ENCODE measurements at regions not wholly inside any gene's neighbourhood (a gene's known extent, or its start where the extent isn't known, plus 50 kb on each side); places are given as distances from the start of the nearest gene placed in this dataset.

DNA sequence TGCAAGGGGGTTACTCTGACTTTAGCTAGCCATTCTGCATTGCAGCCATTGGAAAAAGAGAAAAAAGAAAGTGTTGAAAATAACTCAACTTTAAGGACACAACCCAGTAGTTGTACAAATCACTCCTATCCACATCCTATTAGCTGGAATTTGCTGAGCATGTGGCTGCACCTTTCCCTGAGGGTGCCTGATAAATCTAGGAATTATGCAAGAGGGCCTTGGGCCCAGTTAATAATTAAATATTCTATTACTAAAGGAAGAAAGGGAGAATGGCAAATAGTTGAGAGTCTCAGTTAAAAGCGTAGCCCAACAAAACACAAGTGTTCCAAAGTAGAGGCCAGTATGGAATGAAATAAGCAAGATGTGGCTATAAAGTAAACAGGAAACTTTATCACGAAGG, 200.9 kb upstream of the CNTNAP2 start:
- WGBS, 3 donors: 80% methylated on average over 2 of the region's 2 CpGs
- Histone ChIP-seq H3K27ac (no peak overlapping the region), H3K36me3 (ENCODE audit: insufficient read depth in 1 of 2, low read depth in 1 of 2) (no peaks in the 10 kb centered on the region), H3K4me3 (no peak overlapping the region), H3K4me1 (no peaks in the 10 kb centered on the region), H3K27me3 (ENCODE audit: insufficient read depth in 3 of 3, low read length in 2 of 3) (no peaks in the 10 kb centered on the region), H3K9me3 (peaks cover 6% of the 10 kb centered on the region)
- DNase-seq (no peak), ATAC-seq (no peak)
- intact Hi-C loops (cut with DNase I): no loop called here
- TF ChIP-seq, protein P1, sequence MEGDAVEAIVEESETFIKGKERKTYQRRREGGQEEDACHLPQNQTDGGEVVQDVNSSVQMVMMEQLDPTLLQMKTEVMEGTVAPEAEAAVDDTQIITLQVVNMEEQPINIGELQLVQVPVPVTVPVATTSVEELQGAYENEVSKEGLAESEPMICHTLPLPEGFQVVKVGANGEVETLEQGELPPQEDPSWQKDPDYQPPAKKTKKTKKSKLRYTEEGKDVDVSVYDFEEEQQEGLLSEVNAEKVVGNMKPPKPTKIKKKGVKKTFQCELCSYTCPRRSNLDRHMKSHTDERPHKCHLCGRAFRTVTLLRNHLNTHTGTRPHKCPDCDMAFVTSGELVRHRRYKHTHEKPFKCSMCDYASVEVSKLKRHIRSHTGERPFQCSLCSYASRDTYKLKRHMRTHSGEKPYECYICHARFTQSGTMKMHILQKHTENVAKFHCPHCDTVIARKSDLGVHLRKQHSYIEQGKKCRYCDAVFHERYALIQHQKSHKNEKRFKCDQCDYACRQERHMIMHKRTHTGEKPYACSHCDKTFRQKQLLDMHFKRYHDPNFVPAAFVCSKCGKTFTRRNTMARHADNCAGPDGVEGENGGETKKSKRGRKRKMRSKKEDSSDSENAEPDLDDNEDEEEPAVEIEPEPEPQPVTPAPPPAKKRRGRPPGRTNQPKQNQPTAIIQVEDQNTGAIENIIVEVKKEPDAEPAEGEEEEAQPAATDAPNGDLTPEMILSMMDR (IDR thresholded peaks at IDR 0.05): no peak

DNA sequence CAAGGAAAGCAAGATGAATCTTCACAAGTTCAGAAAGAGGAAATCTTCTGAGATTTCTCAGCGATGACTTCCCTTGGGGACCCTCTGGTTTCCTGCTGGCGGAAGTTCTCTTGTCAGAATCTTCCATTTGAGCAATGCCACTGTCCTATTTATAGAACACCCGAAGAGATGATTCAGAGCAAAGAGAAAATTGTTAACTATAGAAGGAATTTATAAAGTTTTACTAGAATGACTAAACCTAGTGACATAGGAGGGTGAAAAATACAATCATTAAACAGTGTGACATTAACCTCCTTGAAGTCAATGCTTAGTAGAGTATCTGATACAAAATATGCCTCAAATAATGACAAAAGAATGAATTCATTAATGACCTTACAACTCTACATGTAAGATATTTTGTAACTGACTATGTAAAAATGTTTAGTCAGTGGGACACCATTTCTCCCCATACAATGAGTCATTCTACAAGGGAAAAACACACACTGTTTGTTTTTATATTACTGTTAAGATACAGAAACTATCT, 206.5 kb upstream of the CNTNAP2 start:
- intact Hi-C loops (cut with DNase I): no loop called here
- DNase-seq: no peak

DNA sequence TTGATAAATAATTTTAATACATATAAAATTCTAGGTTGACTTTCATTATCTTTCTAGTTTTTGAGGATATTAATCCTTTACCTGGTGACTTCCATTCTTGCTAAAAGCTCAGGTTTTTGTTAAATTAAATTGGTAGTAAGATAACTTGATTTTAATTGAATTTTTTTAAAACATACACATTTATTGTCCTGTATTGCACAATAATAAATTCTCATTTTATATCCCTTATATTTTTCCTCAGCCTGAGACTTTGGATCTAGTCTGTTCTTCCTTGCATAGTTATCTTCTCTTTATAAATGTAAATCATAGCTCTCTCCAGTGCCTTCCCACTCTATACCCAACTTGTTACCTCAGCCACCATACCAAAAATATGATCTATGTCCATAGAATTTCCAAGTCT, 212.9 kb upstream of the CNTNAP2 start:
- no peak for ATAC-seq
- H3K9me3 ChIP-seq: no peaks in the 10 kb centered on the region

More for the DNA sequence above, 206.5 kb upstream of the CNTNAP2 start:
- TF ChIP-seq, protein P1 (IDR thresholded peaks at IDR 0.05): no peak
- ATAC-seq: no peak
- Histone ChIP-seq H3K36me3 (ENCODE audit: insufficient read depth in 1 of 2, low read depth in 1 of 2) (no peaks in the 10 kb centered on the region), H3K9me3 (no peaks in the 10 kb centered on the region), H3K4me1 (no peaks in the 10 kb centered on the region), H3K27me3 (ENCODE audit: insufficient read depth in 3 of 3, low read length in 2 of 3) (no peaks in the 10 kb centered on the region), H3K27ac (no peak overlapping the region), H3K4me3 (no peak overlapping the region)
- WGBS, 3 donors: 43 to 75% (median 60%) methylated on average over 3 of the region's 3 CpGs

DNA sequence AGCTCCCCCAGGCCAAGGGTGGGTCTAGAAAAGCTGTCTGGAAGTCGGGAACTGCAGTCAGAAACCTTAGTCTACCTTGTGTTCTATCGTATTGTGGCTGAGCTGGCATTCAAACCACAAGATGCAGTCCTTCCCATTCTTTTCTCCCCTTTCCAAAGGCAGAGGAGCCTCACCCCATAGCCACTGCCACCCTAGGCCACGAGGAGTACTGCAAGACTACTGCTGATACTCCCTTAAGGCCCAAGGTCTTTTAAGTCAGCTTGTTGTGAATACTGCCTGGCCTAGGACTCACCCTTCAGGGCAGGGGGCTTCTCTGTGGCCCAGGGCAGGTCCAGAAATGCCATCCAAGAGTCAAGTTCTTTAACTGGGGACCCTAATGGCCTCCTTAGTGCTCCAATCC, 214.5 kb upstream of the CNTNAP2 start:
- Histone ChIP-seq H3K36me3 (ENCODE audit: insufficient read depth in 1 of 2, low read depth in 1 of 2) (no peaks in the 10 kb centered on the region), H3K9me3 (no peaks in the 10 kb centered on the region), H3K27ac (no peak overlapping the region), H3K27me3 (ENCODE audit: insufficient read depth in 3 of 3, low read length in 2 of 3) (no peaks in the 10 kb centered on the region), H3K4me3 (no peak overlapping the region), H3K4me1 (no peaks in the 10 kb centered on the region)
- 54 to 70% (median 61%) methylated on average over 3 of the region's 3 CpGs for WGBS, 3 donors
- DNase-seq: no peak
- intact Hi-C loops (cut with DNase I): no loop called here
- no peak for ATAC-seq
- TF ChIP-seq, protein P1 (IDR thresholded peaks at IDR 0.05): no peak

More for the DNA sequence above, 212.9 kb upstream of the CNTNAP2 start:
- Histone ChIP-seq H3K27me3 (ENCODE audit: insufficient read depth in 3 of 3, low read length in 2 of 3) (no peaks in the 10 kb centered on the region), H3K27ac (no peak overlapping the region), H3K4me3 (no peak overlapping the region), H3K4me1 (no peaks in the 10 kb centered on the region), H3K36me3 (ENCODE audit: insufficient read depth in 1 of 2, low read depth in 1 of 2) (no peaks in the 10 kb centered on the region)
- DNase-seq: no peak
- TF ChIP-seq, protein P1 (IDR thresholded peaks at IDR 0.05): no peak
- intact Hi-C loops (cut with DNase I): no loop called here

GRCh38 chr7:145899938-145900337, 216.7 kb upstream of the CNTNAP2 start:
- DNase-seq (no peak), ATAC-seq (no peak)
- 83 to 84% (median 83%) methylated on average over 2 of the region's 2 CpGs for WGBS, 3 donors
- intact Hi-C loops (cut with DNase I): no loop called here
- Histone ChIP-seq H3K9me3 (no peaks in the 10 kb centered on the region), H3K4me1 (no peaks in the 10 kb centered on the region), H3K27me3 (ENCODE audit: insufficient read depth in 3 of 3, low read length in 2 of 3) (no peaks in the 10 kb centered on the region), H3K4me3 (no peak overlapping the region), H3K27ac (no peak overlapping the region), H3K36me3 (ENCODE audit: insufficient read depth in 1 of 2, low read depth in 1 of 2) (no peaks in the 10 kb centered on the region)
- TF ChIP-seq, protein P1 (IDR thresholded peaks at IDR 0.05): no peak
